ENCODE measurements at regions not wholly inside any gene's neighbourhood (a gene's known extent, or its start where the extent isn't known, plus 50 kb on each side); places are given as distances from the start of the nearest gene placed in this dataset.

GRCh38 chr10:124285587-124286527 is 132.9 kb downstream of the OAT start:
- DNase-seq: peak; percentile 89

- DNase-seq: no peak
Observed at GRCh38 chr10:124283949-124284250, 134.8 kb downstream of the OAT start.

- no peak for DNase-seq
Observed at GRCh38 chr10:124283215-124283948, 135.3 kb downstream of the OAT start.

- DNase-seq: no peak
Observed at GRCh38 chr10:124282326-124282725, 136.4 kb downstream of the OAT start.

GRCh38 chr10:124281666-124282065 is 137.1 kb downstream of the OAT start:
- DNase-seq: no peak

- no peak for DNase-seq
Observed at GRCh38 chr10:124280916-124281315, 137.8 kb downstream of the OAT start.

- DNase-seq: no peak
Observed at GRCh38 chr10:124279882-124280281, 138.8 kb downstream of the OAT start.

GRCh38 chr10:124279298-124279697 is 139.4 kb downstream of the OAT start:
- DNase-seq: no peak

GRCh38 chr10:124278356-124278755 is 140.4 kb downstream of the OAT start:
- DNase-seq: no peak

- no peak for DNase-seq
Observed at GRCh38 chr10:124273141-124273540, 145.6 kb downstream of the OAT start.

GRCh38 chr10:124271676-124272075 is 147.0 kb downstream of the OAT start:
- DNase-seq: no peak

- DNase-seq: no peak
Observed at GRCh38 chr10:124270530-124271327, 148.0 kb downstream of the OAT start.

- DNase-seq: no peak
Observed at GRCh38 chr10:124268976-124269375, 149.7 kb downstream of the OAT start.

GRCh38 chr10:124267911-124268549 is 150.7 kb downstream of the OAT start:
- DNase-seq: no peak

- DNase-seq: no peak
Observed at GRCh38 chr10:124267231-124267885, 151.4 kb downstream of the OAT start.

GRCh38 chr10:124266468-124267230 is 152.1 kb downstream of the OAT start:
- no peak for DNase-seq

GRCh38 chr10:124265776-124266467 is 152.8 kb downstream of the OAT start:
- no peak for DNase-seq

GRCh38 chr10:124265391-124265745 is 153.4 kb downstream of the OAT start:
- no peak for DNase-seq

GRCh38 chr10:124264711-124265390 is 153.9 kb downstream of the OAT start:
- DNase-seq: no peak

GRCh38 chr10:124264271-124264670 is 154.5 kb downstream of the OAT start:
- DNase-seq: no peak

Data from MV-4-11 (cell line).